Cerebellar cortex (tissue), 1 donor: ENCODE measurements at regions not wholly inside any gene's neighbourhood (a gene's known extent, or its start where the extent isn't known, plus 50 kb on each side); places are given as distances from the start of the nearest gene placed in this dataset.

Source experiments
- DNase-seq: peaks from one replicate; pipeline ENCODE4 v3.0.0-alpha.2; 2015; ENCODE audit warnings: low spot score

DNA sequence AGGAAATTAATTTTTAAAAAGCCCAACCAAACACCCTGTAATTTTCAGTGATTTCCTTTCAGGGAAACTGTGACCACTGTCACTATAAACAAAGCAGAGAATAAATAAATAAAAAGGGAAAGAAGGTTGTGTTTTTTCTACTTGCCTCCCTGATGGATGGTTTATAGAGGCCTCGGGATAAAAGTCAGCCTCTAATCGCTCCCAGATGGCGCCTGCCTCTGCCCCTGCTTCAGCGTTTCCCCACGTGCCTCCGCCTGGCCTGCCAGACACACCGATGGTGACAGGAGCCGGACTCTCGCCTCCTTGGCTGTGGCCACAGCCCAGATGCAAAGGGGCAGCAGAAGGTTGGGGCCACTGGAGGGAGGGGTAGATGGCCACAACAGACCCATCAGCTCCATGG lies 327.7 kb downstream of the CDC5L start:
- no peak for DNase-seq

DNA sequence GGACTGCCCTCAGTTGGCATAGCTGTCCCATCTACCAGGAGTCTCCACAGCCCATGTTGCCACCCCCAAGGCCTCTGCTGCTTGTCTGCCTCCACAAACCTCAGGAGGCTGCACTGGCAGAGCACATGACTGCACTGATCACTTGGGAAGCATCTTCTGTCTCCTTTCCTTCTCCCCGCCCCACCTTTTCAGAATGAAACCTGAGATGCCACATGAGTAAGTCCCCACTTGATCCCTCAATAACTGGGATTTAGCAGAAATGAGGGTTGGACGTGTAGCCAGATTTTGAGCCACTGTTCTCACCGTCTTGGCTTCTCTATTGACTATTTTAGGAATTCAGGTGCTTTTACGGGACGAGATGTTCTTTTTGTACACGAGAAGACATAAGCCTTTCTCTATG lies 328.4 kb downstream of the CDC5L start:
- no peak for DNase-seq

DNA sequence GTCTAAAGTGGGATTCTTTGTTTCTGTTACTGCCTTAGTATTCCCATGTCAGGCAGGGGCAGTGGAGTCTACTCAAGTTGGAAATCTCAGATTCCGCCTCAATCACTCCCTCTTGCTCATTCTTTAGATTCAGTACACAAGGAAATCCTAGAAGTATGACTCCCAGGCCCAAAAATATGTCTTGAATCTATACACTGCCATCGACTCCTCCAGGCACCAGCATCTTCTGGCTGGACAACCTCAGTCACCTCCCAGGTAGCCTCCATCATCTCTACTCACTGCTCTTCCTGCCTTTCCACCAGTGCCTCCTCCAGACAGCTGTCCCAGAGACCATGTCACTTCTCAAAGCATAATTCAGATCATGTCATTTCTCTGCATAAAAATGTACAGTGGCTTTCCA lies 329.9 kb downstream of the CDC5L start:
- DNase-seq, result no peak

DNA sequence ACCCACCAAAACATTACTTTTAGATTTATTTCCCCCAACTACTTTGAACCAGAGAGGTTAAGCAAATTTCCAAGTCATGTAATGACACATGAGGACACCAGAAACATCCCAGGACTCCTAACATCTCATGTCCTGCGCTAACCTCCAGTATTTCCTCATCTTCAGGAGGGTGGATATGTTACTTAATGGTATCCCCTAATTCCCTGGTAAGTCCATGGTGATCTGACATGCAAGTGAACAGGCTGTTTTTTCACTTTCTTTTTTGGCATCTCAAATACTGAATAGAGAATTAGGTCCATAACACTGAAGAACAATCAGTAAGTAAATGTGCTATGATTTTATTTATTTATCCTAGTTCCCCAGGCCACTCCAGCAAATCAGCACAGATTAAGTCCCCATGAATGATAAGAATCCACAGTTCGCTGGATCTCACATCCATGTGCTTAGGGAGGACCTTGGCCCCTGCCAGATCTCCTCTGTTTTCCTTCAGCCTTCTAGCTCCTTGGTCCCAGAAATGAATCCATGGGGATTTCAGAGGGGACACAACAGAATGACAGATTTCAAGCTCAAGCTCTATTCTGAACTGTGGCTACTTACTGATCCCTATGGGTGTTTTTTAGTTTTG lies 334.6 kb downstream of the CDC5L start:
- DNase-seq, result no peak

DNA sequence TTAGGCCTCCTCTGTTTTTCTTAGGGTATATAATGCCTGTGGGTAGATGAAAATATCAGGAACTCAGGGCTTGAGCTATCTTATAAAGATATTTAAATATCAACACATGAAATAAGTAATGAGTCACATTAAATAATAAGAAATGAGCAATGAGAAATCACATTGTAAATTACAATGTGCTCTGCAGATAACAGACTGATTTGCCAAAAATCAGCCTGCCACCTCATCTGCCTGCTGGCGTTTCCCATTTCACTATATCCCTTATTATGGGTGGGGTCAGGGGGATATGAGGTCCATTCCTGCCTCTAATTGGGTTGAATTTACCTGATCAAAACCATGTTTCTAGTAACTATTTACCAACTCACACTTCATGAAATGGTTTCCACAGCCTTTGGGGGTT lies 335.2 kb downstream of the CDC5L start:
- DNase-seq, result no peak

DNA sequence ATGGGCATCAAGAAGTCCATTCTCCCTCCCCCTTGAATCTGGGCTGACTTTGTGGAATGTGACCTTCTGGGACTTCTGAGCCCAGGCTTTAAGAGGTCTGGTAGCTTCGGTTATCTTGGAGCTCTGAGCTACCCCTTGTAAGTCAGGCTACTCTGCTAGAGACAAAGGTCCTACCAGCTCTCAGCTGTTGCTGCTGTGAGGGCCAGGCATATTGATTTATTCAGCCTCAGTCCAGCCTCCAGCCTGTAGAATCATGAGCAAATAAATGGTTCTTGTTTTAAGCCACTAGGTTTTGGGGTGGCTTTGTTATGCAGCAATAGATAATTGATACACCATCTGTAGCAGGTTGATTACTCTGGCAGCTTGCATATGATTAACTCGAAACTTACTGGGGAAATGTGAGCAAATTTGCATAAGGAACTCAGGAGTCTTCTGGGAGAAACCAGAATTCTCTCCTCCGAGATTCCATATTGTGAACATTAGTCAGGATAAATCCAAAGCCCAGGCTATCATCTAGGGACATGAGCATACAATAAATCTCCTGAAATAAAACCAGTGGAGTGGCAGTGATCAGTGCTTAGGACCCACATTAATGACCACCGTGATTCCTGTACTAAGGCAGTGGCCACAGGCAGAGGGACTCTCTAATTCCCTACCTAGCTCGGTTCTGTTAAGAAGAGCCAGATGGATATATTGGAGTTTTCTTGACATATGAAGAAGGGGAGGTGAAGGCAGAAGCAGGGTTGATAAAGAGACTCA lies 336.1 kb downstream of the CDC5L start:
- no peak for DNase-seq

DNA sequence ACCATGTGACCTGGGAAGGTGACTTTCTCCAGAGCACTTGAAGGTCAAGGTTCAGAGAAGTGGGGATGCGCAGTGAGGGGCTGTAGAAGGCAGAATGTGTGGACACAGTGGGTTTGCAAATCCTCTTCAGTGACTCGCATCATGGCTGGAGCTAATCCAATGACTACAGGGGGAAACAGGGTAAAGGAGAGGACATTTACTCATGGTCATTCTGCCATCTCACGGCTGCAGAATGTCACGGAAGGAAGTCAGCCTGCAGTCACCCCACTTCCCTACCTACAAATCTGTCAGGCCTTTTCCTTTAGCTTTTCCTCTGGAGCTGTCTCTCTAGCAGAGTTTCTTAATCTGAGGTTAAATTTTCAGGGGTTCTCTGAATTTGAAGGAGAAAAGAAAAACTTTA lies 337.6 kb downstream of the CDC5L start:
- no peak for DNase-seq

DNA sequence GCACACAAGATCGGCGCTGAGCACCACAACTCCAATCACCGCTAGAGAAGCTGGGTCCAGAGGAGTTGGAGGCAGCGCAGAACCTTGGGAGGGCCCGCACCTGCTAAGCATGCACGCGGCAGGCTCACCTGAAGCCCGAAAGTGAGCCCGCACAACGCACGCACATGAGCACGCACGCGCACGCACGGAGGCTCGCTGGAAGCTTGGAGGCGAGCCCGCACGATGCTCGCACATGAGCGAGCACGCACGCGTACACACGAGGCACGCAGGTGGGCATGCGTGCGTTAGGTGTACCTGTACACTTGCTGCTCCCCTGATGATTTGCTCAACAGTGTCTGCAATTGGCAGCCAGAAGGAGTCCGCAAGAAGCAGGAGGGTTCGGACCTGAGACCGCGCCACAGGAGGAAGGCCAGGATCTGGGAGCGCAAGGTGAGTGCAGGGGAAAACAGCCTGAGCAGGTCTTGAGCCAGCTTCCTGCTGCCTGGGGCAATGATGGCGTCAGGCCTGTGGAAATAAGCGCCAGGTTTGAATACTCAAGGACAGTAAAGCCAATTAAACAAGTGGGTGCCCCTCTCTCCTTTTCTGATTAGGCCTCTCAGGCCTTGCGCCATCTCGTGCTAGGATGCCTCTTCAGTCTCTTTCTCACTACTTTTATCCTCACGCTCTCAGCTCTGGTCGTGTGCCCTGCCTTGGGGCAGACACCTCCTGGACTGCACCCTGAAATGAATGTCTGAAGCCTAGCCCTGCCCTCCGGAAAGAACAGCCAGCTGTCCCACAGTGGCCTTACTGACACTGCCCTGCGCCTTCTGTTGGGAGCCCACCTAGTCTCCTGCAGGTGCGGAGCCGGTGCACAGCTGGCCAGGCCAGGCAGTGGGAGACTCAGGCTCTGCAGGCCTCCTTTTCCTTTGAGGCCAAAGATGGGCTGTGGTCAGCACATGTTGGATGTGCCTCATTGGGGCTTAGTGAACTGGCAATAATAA lies 340.4 kb downstream of the CDC5L start:
- no peak for DNase-seq

DNA sequence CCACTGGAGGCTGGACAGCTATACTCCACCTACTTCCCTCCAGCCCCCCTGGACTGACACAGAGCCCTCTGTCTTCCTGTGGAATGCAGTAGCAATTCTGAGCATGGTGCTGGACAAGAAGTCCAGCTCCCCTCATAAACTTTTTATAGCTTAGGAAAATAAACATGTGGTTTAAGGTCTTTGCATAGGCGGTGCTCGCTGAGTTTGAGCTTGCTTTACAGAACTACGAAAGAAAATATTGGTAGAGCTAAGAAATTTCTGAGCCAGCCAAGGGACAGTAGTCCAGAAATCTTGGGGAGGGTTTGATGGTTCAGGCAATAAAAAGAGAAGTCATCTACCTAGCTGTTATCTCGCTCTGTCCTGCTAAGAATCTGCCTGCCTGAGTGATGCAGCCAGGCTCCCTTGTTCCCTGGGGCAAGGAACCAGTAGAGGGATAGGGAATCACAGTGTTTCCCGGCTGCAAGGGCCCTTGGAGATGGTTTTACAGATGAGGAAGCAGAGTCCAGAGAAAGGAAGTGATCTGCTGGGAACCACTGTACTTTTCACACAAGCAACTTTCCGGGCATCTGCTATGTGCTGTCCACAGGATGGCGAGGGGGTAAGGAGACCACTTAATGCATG lies 343.4 kb downstream of the CDC5L start:
- DNase-seq, result no peak

DNA sequence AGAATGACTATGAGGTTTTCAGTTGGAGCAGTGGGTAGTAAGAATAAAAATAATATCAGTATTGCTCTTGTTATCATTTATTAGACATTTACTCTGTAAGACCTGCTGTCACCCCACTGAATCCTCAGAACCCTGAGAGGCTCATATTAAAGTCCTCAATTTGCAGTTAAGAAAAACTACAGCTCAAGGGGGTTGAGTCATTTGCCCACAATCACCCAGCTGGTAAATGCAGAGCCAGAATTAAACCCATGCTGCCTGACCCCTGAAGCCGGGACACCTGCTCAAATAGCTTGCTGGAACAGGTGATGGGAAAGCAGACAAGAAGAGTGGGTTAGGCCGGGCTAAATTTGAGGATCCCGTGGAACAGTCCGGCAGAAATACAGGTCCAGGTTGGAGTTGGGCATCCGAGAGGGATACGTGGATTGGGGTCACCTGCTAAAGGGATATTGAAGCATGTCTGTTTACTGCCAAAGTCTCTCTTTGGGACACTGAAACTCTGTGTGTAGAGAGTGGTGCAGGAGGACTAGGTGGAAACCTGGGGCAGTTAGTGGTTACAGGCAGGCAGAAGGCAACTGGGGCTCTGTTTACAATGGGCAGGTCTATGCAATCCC lies 344.1 kb downstream of the CDC5L start:
- DNase-seq, result no peak

DNA sequence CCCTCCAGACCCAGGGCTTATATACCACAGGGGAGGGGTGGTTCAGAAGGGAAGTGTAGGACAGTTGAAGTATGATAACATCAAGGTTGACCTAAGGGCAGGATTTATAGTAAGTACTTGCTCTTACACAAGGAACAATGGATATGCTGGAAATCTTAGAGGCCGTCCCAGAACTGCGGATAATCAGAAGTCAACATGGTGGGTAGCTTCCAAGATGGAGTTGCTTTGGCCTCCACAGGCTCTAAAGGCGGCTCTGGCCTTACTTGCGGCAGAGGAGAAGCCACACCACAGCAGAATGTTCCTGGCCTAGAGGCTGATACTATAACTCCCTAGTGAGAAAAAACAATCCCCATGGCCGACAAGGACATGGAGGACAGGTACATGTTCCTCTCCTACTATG lies 344.7 kb downstream of the CDC5L start:
- DNase-seq, result no peak

DNA sequence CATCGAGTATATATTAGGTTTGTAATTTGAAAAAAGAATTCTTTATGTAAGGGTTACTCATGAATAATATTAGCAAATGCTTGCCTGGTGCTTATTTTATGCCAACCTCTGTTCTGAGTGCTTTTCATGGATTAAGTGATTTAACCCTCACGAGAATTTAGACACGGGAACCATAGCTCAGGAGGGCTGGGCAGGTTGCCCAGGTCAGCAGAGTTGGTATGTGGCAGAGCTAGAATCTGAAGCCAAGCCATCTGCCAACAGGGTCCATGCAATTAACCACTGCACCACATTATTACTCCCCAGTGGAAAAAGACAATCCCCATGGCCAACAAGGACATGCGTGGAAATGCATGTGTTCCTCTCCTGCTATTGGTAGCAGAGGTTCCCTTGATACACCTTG lies 345.6 kb downstream of the CDC5L start:
- no peak for DNase-seq

DNA sequence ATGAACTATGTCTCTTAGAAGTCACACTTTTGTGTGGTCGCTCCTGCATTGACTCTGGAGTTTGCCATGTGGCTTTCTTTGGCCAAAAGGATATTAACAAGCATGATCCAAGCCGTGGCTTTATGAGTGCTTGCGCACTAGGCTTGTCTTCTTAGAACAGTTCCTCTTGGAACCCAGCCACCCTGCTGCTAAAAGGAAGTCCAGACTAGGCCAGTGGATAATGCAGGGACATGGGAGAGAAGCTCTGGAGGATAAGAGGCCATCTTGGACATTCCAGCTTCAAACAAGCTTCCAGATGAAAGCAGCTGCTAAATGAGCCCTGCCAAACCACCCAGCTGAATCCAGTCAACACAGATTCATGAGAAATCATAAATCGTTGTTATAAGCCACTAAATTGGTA lies 346.4 kb downstream of the CDC5L start:
- no peak for DNase-seq

DNA sequence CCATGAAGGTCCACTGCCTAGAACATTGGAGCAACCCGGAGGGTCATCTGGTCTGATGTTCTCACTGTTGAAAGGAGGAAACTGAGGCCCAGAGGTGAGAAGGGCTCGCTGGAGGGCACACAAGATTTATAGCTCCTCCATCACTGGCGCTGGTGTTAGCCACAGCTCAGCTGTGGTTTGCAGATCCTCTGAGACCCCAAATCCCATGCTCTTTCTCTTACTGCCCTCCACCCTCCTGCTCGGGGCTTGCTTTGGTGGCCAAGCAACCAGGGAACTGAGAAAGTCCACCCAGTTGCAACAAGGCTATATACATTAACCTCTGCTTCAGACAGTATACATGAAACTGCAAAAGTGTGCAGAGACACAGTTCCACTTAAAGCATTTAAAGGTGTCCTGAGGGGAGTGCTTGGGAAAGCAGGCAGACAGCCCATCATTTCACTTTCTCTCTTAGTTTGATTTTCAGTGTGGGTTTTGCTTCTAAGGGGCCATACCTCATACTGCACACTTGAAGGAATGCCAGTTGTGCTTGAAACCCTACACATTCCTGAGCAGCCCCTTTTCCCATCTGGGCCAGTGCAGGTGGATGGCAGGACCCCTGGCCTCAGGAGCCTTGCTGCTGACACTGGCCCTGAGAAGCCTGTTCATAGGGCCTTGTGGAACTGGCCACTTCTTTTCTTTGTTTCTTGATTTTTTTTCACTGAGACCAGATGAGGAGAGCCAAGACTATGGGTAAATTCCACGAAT lies 347.6 kb downstream of the CDC5L start:
- no peak for DNase-seq

DNA sequence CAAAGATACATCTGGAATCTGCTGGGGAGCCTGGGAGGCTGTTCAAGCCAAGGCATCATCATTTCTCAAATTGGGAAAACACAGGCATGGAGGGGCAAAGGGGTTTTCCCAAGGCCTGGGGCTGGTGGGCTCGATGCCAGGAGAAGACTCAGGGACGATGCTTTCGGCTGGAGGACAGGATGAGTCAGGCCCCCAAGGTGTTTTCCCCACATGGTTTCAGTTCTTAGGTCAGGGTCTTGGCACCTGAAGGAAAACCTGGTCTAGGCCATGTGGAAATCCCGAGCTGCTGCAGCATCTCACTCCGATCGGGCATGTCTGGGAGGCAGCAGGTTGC lies 348.1 kb downstream of the CDC5L start:
- DNase-seq, result no peak

DNA sequence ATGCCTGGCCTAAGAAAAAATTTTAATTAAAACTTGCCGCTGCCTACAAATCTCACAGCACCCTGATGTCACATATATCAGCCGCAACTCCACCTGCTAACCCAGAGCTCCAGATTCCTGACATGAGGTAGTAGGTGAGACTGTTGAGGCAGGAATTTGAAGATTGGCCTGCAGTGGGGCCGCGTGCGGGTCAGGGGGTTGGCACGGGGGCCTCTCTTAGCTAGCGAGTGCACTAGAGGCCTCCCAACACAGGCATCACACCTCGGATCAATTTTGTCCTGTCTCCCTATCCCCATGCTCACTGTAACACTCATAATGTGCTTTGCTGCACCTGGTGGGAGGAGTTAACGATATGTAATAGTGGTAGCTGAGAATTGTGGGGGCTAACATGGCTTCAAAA lies 349.8 kb downstream of the CDC5L start:
- DNase-seq, result no peak

DNA sequence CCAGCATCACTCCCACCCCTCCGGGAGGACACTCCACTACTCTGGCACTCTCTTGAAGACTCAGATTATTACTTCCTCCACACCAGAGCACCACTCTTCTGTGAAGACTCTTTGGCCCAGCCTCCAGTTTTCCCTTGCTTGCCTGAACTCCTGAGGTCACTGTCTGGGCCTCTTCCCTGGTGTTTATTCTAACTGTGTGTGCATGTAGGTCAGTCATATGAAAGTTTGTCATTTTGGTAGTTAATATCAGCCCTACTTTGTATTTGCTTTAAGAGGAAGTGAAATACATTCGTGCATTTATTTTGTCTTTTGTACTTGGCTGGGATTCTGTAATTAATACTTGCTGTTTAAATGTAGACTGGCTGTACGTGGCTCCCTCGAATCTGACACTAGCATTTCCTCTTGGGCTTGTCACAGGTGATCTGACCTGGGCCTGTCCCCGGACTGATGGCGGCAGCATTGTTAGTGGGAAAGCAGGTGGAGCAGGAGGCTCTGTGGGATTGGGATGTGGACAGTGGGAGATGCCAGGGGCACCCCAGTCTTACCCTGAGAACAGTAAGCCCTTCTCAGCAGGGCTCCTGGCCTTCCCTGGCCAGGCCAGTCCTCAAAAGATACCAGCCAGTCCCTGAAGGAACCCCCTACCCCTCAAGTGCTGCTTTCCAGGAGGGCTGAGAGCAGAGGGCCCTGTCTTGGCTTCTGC lies 350.5 kb downstream of the CDC5L start:
- DNase-seq, result no peak

DNA sequence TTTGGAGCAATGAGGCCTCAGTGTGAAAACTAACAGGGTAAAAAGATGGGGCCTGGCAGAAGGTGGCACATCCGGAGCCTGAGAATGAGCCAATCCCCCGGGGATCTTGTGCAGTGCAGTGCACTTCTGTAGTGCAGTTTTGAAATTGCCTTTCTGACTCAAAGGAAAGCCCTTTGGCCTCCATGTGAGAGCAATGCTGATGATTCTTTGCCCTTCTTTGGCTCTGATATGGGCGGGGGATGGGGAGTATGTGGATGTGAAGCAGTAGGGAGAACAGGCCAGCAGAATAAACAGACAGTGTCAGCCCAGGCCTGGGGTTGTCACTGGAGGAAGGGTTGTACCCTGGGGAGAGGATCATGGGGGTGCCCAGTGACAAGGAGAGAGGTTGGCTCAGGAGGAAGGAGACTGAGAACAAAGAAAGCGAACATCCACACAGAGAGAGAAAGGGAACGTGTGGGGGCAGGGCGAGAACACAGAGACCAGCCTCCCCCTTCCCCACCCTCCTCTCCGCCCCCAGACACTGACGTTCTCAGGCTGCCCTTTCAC lies 351.2 kb downstream of the CDC5L start:
- no peak for DNase-seq

DNA sequence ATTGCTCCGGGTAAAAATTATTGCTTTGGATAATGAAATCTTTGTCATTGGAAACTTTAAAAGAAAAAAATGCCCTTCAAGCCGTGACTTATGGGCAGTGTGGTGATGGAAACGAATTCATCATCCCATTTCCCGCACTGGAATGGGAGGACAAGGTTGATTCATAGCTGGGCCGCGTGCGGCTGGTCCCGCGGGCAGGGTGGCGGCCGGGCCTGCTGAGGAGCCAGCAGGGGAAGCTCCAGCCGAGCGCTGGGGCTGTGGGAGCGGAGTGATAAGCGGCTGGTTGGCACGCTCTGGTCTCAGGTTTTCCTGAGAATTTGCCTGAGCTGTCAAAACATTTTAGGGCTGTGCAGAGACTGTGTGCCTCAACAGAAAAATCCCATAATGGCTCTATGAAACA lies 351.7 kb downstream of the CDC5L start:
- DNase-seq, result no peak

DNA sequence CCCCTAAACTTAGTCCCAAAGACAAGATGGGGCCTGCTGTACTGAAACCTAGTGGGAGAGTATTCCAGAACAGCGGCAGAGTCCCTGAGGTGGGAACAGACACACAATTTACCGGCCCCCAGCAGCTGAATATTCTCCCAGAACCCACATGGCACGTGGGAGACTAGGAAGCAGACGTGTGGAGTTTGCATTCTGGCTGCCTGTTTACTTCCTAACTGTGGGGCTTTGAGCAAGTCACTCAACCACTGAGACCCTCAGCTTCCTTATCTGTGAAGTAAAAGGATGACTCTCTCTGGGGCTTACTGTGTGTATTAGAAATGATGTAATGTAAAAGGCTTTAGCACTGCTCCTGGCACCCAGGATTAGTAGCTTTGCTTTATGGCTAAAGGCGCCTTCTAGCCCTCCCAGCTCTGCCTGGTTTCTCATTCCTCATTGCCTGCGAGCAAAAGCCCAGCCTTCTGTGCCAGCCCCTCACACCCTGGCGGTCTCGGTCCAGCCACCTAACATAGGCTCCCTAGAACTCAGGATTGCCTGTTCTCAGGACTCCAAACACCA lies 353.1 kb downstream of the CDC5L start:
- DNase-seq, result no peak
